ENCODE measurements at regions not wholly inside any gene's neighbourhood (a gene's known extent, or its start where the extent isn't known, plus 50 kb on each side); places are given as distances from the start of the nearest gene placed in this dataset.

GRCh38 chr15:60215225-60215963 lies 182.4 kb downstream of the ANXA2 start:
- no peak for TF ChIP-seq EZH2phosphoT487 (IDR thresholded peaks at IDR 0.05)
- TF ChIP-seq, protein P1, sequence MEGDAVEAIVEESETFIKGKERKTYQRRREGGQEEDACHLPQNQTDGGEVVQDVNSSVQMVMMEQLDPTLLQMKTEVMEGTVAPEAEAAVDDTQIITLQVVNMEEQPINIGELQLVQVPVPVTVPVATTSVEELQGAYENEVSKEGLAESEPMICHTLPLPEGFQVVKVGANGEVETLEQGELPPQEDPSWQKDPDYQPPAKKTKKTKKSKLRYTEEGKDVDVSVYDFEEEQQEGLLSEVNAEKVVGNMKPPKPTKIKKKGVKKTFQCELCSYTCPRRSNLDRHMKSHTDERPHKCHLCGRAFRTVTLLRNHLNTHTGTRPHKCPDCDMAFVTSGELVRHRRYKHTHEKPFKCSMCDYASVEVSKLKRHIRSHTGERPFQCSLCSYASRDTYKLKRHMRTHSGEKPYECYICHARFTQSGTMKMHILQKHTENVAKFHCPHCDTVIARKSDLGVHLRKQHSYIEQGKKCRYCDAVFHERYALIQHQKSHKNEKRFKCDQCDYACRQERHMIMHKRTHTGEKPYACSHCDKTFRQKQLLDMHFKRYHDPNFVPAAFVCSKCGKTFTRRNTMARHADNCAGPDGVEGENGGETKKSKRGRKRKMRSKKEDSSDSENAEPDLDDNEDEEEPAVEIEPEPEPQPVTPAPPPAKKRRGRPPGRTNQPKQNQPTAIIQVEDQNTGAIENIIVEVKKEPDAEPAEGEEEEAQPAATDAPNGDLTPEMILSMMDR (IDR thresholded peaks at IDR 0.05): peak; percentile 9

Measured in neural progenitor cell (in vitro differentiated cells).